HUES64 (cell line): ENCODE measurements at regions not wholly inside any gene's neighbourhood (a gene's known extent, or its start where the extent isn't known, plus 50 kb on each side); places are given as distances from the start of the nearest gene placed in this dataset.
"Not testable (repeated sequence)": the region's sequence is repeated elsewhere in the genome, so short reads cannot be mapped to it uniquely, and the experiment has no call there.

ENCODE experiments used
- H3K27ac ChIP-seq: 2 replicates; pipeline ENCODE4 v1.7.0; 2013; ENCODE audit warnings: low read depth, low read length, inconsistent platforms
- H3K27me3 ChIP-seq: 2 replicates; pipeline ENCODE4 v1.6.1; 2013; ENCODE audit warnings: mild to moderate bottlenecking, low read length; ENCODE audit not compliant: insufficient read depth
- H3K36me3 ChIP-seq: 2 replicates; pipeline ENCODE4 v1.6.1; 2013; ENCODE audit warnings: mild to moderate bottlenecking, low read length; ENCODE audit not compliant: insufficient read depth
- H3K4me1 ChIP-seq: 2 replicates; pipeline ENCODE4 v1.6.1; 2013; ENCODE audit warnings: mild to moderate bottlenecking, low read length, moderate library complexity; ENCODE audit not compliant: insufficient read depth
- H3K4me3 ChIP-seq: 2 replicates; pipeline ENCODE4 v1.5.1; 2013; ENCODE audit warnings: mild to moderate bottlenecking, low read length, moderate library complexity
- H3K9ac ChIP-seq: 2 replicates; pipeline ENCODE4 v1.6.1; 2013; ENCODE audit warnings: mild to moderate bottlenecking, low read depth, low read length
- H3K9me3 ChIP-seq: 2 replicates; pipeline ENCODE4 v1.6.1; 2013; ENCODE audit warnings: low read depth, low read length; ENCODE audit not compliant: insufficient read depth
- WGBS: fragments of 150-250, 120-280 bp; methylation state at CpG from one replicate; pipeline ENCODE4 v1.1.7; 2013; ENCODE audit warnings: missing lambda C conversion rate; 5-methylcytosine and 5-hydroxymethylcytosine counted together

DNA sequence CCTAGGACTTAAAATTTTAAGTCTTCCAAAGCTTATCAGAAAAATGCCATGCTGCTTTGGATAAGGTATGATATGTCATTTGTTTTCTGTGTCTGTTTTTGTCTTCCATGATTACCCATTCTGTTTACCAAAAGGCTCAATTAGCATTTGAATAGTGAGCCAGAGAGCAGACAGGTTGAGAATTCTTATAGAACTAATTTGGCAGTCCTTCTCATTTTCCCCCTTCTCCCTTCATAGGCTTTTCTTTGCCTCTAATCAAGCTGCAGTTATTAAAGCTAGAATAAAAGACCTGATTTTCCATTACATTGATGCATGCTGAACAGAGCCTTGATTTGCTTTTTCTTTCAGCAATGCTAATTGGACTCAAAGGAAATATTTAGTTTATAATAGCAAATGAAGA, 993.0 kb downstream of the MAT2B start:
- no peaks in the 10 kb centered on the region for H3K27me3 ChIP-seq
- H3K9ac ChIP-seq: no peak overlapping the region
- no peaks in the 10 kb centered on the region for H3K36me3 ChIP-seq
- H3K9me3 ChIP-seq: no peaks in the 10 kb centered on the region
- H3K4me3 ChIP-seq: no peak overlapping the region
- peak overlapping the region; percentile 47; the same call in 1 of the 2 replicates for H3K27ac ChIP-seq
- peaks cover 27% of the 10 kb centered on the region for H3K4me1 ChIP-seq

DNA sequence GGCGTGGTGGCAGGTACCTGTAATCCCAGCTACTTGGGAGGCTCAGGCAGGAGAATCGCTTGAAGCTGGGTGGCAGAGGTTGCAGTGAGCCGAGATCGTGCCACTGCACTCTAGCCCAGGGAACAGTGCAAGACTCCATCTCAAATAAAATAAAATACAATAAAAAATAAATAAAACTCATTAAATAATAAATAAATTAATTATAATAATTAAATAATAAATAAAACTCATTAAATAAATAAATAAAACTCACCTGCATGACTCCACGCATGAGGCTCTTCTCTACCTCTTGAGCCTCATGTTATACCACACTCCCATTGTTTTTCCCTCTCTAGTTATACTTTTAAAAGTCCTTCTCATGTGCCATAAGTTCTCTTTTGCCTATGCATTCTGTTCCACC, 995.4 kb downstream of the MAT2B start:
- no peaks in the 10 kb centered on the region for H3K9me3 ChIP-seq
- 97% methylated on average over 5 of the region's 5 CpGs for WGBS
- H3K9ac ChIP-seq: no peak overlapping the region
- H3K27me3 ChIP-seq: no peaks in the 10 kb centered on the region
- peaks cover 31% of the 10 kb centered on the region for H3K4me1 ChIP-seq
- no peaks in the 10 kb centered on the region for H3K36me3 ChIP-seq
- H3K27ac ChIP-seq: no peak overlapping the region
- no peak overlapping the region for H3K4me3 ChIP-seq

DNA sequence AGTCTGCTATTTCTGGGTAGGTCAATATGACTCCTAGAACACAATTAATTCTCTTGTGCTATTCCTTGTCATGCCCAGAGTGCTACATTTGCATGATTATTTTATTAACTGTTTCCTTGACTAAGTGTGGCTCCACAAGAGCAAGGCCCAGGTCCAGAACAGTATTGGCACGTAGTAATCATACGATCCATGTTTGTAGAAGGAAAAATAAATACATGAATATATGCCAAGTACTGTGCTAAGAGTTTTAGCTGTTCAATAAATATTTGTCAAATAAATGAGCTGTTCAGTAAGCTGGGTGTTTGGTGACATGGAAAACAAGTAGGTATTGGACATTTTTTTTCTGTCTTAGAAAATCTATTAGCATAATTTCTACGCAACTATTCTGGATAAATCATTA, 995.9 kb downstream of the MAT2B start:
- no peak overlapping the region for H3K27ac ChIP-seq

DNA sequence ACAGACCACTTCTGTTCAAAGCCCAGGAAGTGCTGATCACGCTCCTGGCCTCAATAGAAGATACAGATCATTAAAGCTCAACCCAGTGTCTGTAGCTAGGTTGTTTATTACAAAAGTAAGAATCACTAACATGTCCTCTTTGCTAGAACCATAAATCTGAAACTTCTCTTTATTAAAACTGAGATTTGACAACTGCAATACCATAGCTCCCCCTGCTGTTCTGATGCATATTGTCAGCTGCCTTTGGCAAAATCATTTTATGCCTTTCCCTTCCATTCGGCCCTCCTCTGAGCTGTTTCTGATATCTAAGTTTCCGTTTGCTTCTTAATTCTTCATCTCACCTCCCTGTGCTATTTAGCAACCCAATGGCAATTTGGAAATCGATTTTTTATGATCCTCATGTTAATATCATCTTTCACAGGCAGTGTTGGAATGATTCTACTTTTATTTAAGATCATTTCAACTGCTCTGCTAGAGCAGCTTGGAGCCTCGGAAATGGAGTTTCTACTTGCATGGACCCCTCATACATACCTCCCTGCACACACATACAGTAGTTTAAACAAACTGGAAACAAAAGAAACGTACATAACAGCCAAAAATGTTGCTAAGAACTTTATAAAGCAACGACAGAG, 998.8 kb downstream of the MAT2B start:
- H3K36me3 ChIP-seq: no peaks in the 10 kb centered on the region
- no peaks in the 10 kb centered on the region for H3K27me3 ChIP-seq
- H3K4me1 ChIP-seq: peaks cover 11% of the 10 kb centered on the region
- H3K4me3 ChIP-seq: no peak overlapping the region
- WGBS: 63% methylated on average over 7 of the region's 7 CpGs
- H3K9ac ChIP-seq: no peak overlapping the region
- H3K27ac ChIP-seq: no peak overlapping the region
- H3K9me3 ChIP-seq: no peaks in the 10 kb centered on the region

More for the DNA sequence above, 995.9 kb downstream of the MAT2B start:
- Histone ChIP-seq H3K36me3 (no peaks in the 10 kb centered on the region), H3K27me3 (no peaks in the 10 kb centered on the region), H3K9ac (no peak overlapping the region), H3K4me3 (no peak overlapping the region), H3K9me3 (no peaks in the 10 kb centered on the region), H3K4me1 (peaks cover 31% of the 10 kb centered on the region)
- WGBS: 97% methylated on average over 2 of the region's 3 CpGs

DNA sequence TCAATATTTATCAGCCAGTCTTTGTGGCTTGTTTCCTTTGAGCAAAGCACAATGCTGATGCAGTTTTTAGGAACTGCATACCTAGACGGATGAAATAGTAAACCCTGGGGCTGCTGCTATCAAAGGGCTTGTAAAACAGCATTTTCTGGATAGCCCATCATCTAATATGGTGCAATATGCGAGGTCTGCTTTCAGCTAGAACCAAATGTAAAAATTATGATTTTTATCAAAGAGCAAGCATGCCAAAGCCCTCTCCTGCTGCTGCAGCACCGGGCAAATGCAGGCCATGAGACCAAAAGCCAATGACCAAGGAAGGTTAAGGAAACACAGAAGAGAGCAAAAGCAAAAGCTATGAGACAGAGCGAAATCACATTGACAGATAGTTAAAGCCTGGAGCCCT, 1000.4 kb downstream of the MAT2B start:
- Histone ChIP-seq H3K27me3 (no peaks in the 10 kb centered on the region), H3K36me3 (no peaks in the 10 kb centered on the region), H3K4me1 (peaks cover 4% of the 10 kb centered on the region; the same call in 1 of the 2 replicates), H3K9me3 (no peaks in the 10 kb centered on the region), H3K9ac (no peak overlapping the region), H3K4me3 (no peak overlapping the region), H3K27ac (no peak overlapping the region)
- WGBS: 87% methylated on average over 4 of the region's 4 CpGs

DNA sequence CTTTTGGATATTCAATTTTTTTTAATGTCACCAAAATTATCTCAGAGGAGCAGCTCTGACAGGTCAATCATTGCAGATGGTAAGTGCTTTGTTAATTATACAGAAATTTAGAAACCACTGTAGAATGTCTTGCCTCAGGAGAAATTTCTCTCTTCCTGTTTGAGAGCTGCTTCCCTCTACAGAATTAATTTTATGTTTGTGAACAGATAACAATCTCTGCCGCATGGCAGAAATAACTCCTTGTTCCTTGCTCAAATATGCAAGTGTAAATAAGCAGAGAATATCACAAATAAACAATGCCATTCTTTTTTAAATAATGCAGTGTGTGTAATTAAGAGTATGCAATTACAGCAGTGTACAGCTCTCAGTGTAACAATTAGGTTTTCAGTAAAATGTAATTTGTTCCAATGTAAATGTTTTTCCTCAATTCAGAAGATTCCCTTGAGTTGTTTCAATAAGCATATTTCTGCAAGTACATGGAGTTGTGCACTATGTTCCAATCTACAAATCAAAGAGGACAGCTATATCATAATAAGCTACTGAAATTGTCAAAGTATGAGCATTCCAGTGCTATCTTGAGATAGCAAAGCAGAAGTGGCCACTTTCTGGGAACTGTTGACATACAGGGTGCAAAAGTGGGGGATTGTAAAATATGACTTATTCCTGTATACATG, 1012.8 kb downstream of the MAT2B start:
- Histone ChIP-seq H3K4me3 (no peak overlapping the region), H3K27ac (no peak overlapping the region), H3K4me1 (peaks cover 17% of the 10 kb centered on the region), H3K36me3 (no peaks in the 10 kb centered on the region), H3K9me3 (peaks cover 3% of the 10 kb centered on the region; the same call in 1 of the 2 replicates), H3K27me3 (no peaks in the 10 kb centered on the region), H3K9ac (no peak overlapping the region)
- WGBS: no CpG with 5 or more reads among the region's 1 CpG

DNA sequence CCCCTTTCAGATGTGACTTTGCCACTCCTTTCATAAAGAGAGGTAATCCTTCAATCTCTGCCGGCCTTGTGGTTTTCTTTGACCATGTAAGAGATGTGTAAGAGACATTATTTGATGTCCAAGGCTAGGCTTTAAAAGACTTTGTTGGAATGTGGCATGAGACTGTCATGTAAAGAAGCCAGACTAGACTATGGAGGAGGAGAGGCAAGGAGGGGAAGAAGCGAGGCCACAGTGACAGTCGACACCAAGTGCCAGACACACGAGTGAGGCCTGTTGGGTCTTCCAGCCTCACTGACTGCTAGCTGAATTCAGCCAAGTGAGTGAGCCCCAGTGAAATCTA, 1013.3 kb downstream of the MAT2B start:
- no peak overlapping the region for H3K9ac ChIP-seq
- H3K36me3 ChIP-seq: no peaks in the 10 kb centered on the region
- WGBS: 95% methylated on average over 4 of the region's 4 CpGs
- peaks cover 17% of the 10 kb centered on the region for H3K4me1 ChIP-seq
- no peak overlapping the region for H3K27ac ChIP-seq
- H3K4me3 ChIP-seq: no peak overlapping the region
- H3K9me3 ChIP-seq: no peaks in the 10 kb centered on the region
- no peaks in the 10 kb centered on the region for H3K27me3 ChIP-seq

DNA sequence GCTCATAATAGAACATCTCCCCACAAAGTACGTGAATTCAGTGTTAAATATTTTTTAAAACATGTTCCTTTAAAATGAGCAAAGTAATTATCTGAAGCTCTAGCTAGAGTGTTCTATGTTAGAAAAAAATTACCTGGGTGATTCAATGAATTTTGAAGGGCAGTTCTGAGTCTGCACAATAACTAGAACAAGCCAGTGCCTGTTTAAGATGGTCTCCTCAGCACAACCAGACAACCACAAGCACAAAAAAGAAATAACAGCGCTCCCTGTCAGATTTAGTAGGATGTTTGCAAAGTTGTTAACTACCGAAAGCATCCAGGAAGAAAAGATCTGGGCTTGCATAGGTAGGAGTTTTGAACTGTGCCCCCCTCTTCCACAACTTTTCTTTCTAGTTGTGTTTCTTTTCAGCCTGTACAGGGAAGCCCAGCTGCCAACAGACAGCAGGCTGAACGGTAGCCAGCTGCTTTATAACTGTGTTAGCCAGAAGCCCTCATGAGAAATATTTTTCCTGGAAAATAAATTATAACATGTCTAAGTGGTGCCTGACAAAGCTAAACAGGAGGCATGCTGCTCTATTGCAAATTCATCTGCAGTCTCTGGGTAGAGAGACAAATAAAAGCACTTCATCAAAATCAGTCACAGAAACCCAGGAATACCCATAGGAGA, 1026.9 kb downstream of the MAT2B start:
- Histone ChIP-seq H3K9me3 (no peaks in the 10 kb centered on the region), H3K4me3 (no peak overlapping the region), H3K27ac (no peak overlapping the region)

DNA sequence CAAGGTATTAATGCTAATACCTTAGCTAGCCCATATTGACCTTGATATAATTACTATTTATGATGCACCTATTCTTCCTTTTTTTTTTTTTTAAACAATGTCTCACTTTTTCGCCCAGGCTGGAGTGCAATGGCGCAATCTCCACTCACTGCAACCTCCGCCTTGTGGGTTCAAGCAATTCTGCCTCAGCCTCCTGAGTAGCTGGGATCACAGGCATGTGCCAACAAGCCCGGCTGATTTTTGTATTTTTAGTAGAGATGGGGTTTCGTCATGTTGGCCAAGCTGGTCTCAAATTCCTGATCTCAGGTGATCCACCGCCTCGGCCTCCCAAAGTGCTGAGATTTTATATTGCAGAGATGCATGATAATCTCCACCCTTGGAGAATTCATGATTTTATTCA, 1028.0 kb downstream of the MAT2B start:
- H3K36me3 ChIP-seq, H3K27ac ChIP-seq, H3K9ac ChIP-seq, H3K27me3 ChIP-seq, H3K4me3 ChIP-seq, H3K9me3 ChIP-seq, H3K4me1 ChIP-seq: not testable (repeated sequence)
- WGBS: 96% methylated on average over 7 of the region's 7 CpGs

More for the DNA sequence above, 1026.9 kb downstream of the MAT2B start:
- no peaks in the 10 kb centered on the region for H3K36me3 ChIP-seq
- H3K27me3 ChIP-seq: no peaks in the 10 kb centered on the region
- no peaks in the 10 kb centered on the region for H3K4me1 ChIP-seq
- WGBS: 94% methylated on average over 3 of the region's 4 CpGs
- H3K9ac ChIP-seq: no peak overlapping the region

DNA sequence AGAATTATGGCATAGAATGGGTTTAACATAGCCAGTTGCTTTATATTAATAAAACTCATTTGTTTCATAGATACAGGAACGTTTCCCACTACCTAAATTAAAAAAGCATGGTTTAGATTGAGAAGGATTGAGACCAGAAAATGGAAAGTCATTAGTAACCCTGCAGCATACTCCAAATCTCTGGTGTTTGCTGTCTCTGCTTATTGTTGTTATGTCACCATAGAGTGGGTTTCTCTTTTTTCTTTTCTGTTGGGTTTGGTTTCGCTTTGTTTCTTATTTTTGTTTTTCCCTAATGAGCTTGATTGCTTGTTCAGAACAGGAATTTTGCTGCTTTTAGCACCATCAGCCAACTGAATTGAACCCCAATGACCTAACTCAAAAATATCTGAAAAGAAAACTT, 1034.8 kb downstream of the MAT2B start:
- WGBS: 86% methylated on average over 1 of the region's 2 CpGs
- H3K9me3 ChIP-seq: no peaks in the 10 kb centered on the region

DNA sequence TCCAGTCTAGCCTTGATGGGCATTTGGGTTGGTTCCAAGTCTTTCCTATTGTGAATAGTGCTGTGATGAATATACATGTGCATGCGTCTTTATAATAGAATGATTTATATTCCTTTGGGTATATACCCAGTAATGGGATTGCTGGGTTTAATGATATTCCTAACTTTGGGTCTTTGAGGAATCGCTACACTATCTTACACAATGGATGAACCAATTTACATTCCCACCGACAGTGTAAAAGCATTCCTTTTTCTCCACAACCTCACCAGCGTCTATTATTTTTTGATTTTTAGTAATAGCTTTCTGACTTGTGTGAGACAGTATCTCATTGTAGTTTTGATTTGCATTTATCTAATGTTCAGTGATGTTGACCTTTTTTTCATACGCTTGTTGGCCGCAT, 1040.1 kb downstream of the MAT2B start:
- 93% methylated on average over 4 of the region's 6 CpGs for WGBS
- no peaks in the 10 kb centered on the region for H3K4me1 ChIP-seq
- no peaks in the 10 kb centered on the region for H3K9me3 ChIP-seq
- H3K27ac ChIP-seq: no peak overlapping the region
- H3K36me3 ChIP-seq: no peaks in the 10 kb centered on the region
- H3K4me3 ChIP-seq: no peak overlapping the region
- no peaks in the 10 kb centered on the region for H3K27me3 ChIP-seq
- H3K9ac ChIP-seq: no peak overlapping the region

More for the DNA sequence above, 1034.8 kb downstream of the MAT2B start:
- no peak overlapping the region for H3K27ac ChIP-seq
- H3K36me3 ChIP-seq: no peaks in the 10 kb centered on the region
- no peaks in the 10 kb centered on the region for H3K27me3 ChIP-seq
- H3K4me1 ChIP-seq: no peaks in the 10 kb centered on the region
- no peak overlapping the region for H3K9ac ChIP-seq
- no peak overlapping the region for H3K4me3 ChIP-seq
